Neural progenitor cell (in vitro differentiated cells): ENCODE measurements at regions not wholly inside any gene's neighbourhood (a gene's known extent, or its start where the extent isn't known, plus 50 kb on each side); places are given as distances from the start of the nearest gene placed in this dataset.

ENCODE experiments used
- DNase-seq: peaks from one replicate; pipeline ENCODE4 v3.0.0-alpha.2; 2016; ENCODE audit warnings: low spot score
- H2AFZ ChIP-seq: fragments of 200-600 bp; sonication (generic); replicated peaks from 2 replicates; pipeline ENCODE4 v1.6.1; 2016; ENCODE audit warnings: antibody characterized with exemption
- H3F3A ChIP-seq: fragments of 200-600 bp; sonication (generic); 2 replicates; pipeline ENCODE4 v1.6.1; 2016; ENCODE audit warnings: antibody characterized with exemption, low read depth
- H3K27ac ChIP-seq: fragments of 200-600 bp; sonication (generic); 2 replicates; pipeline ENCODE4 v1.5.1; 2016; ENCODE audit warnings: mild to moderate bottlenecking
- H3K27me3 ChIP-seq: fragments of 200-600 bp; sonication (generic); 2 replicates; pipeline ENCODE4 v1.6.1; 2016; ENCODE audit warnings: mild to moderate bottlenecking, moderate library complexity
- H3K36me3 ChIP-seq: fragments of 200-600 bp; sonication (generic); 2 replicates; pipeline ENCODE4 v1.5.1; 2016
- H3K4me1 ChIP-seq: fragments of 200-600 bp; sonication (generic); 2 replicates; pipeline ENCODE4 v1.6.1; 2016; ENCODE audit warnings: mixed run types
- H3K4me2 ChIP-seq: fragments of 200-600 bp; sonication (generic); 2 replicates; pipeline ENCODE4 v1.6.1; 2016
- H3K4me3 ChIP-seq: fragments of 200-600 bp; sonication (generic); 2 replicates; pipeline ENCODE4 v1.5.1; 2016
- H3K79me2 ChIP-seq: fragments of 200-600 bp; sonication (generic); 2 replicates; pipeline ENCODE4 v1.6.1; 2016; ENCODE audit warnings: low read depth
- H3K9ac ChIP-seq: fragments of 200-600 bp; sonication (generic); 2 replicates; pipeline ENCODE4 v1.6.1; 2016
- H3K9me3 ChIP-seq: fragments of 200-600 bp; sonication (generic); 2 replicates; pipeline ENCODE4 v1.5.1; 2016; ENCODE audit warnings: low read depth
- H4K20me1 ChIP-seq: fragments of 200-600 bp; sonication (generic); 2 replicates; pipeline ENCODE4 v1.6.1; 2016; ENCODE audit warnings: low read depth
- H3K27ac Mint-ChIP-seq: 3 replicates; pipeline ENCODE4 v1.8.0; 2021; ENCODE audit warnings: mixed read lengths
- H3K27me3 Mint-ChIP-seq: 2 replicates; pipeline ENCODE4 v1.8.0; 2022; ENCODE audit warnings: low read depth, mild to moderate bottlenecking, inconsistent platforms, moderate library complexity, mixed read lengths; ENCODE audit not compliant: insufficient read depth
- H3K36me3 Mint-ChIP-seq: 3 replicates; pipeline ENCODE4 v1.8.0; 2021; ENCODE audit warnings: mixed read lengths
- H3K4me1 Mint-ChIP-seq: 3 replicates; pipeline ENCODE4 v1.8.0; 2021; ENCODE audit warnings: mixed read lengths
- H3K4me3 Mint-ChIP-seq: 3 replicates; pipeline ENCODE4 v1.8.0; 2021; ENCODE audit warnings: mild to moderate bottlenecking, moderate library complexity, mixed read lengths
- H3K9me3 Mint-ChIP-seq: 3 replicates; pipeline ENCODE4 v1.8.0; 2020; ENCODE audit warnings: mixed read lengths
- CTCF ChIP-seq: fragments of 200-600 bp; sonication (generic); IDR thresholded peaks from 2 replicates; pipeline ENCODE4 v1.5.1; 2017; ENCODE audit warnings: antibody characterized with exemption, mild to moderate bottlenecking
- EZH2 ChIP-seq: fragments of 200-600 bp; sonication (generic); IDR thresholded peaks from 2 replicates; pipeline ENCODE4 v1.6.1; 2017; ENCODE audit warnings: antibody characterized with exemption, mild to moderate bottlenecking, moderate library complexity
- EZH2phosphoT487 ChIP-seq: fragments of 200-600 bp; sonication (generic); IDR thresholded peaks from 2 replicates; pipeline ENCODE4 v1.6.1; 2017; ENCODE audit warnings: antibody characterized with exemption

GRCh38 chr2:238785528-238785860 lies 62.4 kb upstream of the TWIST2 start:
- Histone ChIP-seq H3K4me3 (no peak overlapping the region), H3F3A (no peaks in the 10 kb centered on the region), H3K27ac (no peak overlapping the region), H3K79me2 (no peaks in the 10 kb centered on the region), H3K4me2 (no peak overlapping the region), H3K9me3 (no peaks in the 10 kb centered on the region), H3K36me3 (no peaks in the 10 kb centered on the region), H2AFZ (no peak overlapping the region), H3K27me3 (no peaks in the 10 kb centered on the region), H3K9ac (no peak overlapping the region), H3K4me1 (no peaks in the 10 kb centered on the region), H4K20me1 (no peaks in the 10 kb centered on the region)
- H3K4me3 Mint-ChIP-seq: no peak overlapping the region
- no peak overlapping the region for H3K27ac Mint-ChIP-seq
- no peak for TF ChIP-seq CTCF
- no peak for TF ChIP-seq EZH2
- no peak for TF ChIP-seq EZH2phosphoT487
- H3K4me1 Mint-ChIP-seq: peaks cover 18% of the 10 kb centered on the region
- no peaks in the 10 kb centered on the region for H3K36me3 Mint-ChIP-seq
- H3K27me3 Mint-ChIP-seq: peaks cover 7% of the 10 kb centered on the region
- no peak for DNase-seq
- peaks cover 11% of the 10 kb centered on the region for H3K9me3 Mint-ChIP-seq

GRCh38 chr2:238786379-238786778 lies 61.5 kb upstream of the TWIST2 start:
- H3F3A ChIP-seq: no peaks in the 10 kb centered on the region
- no peaks in the 10 kb centered on the region for H3K27me3 ChIP-seq
- H3K4me3 ChIP-seq: no peak overlapping the region
- H3K36me3 Mint-ChIP-seq: no peaks in the 10 kb centered on the region
- H3K9me3 ChIP-seq: no peaks in the 10 kb centered on the region
- H3K9ac ChIP-seq: no peak overlapping the region
- peaks cover 26% of the 10 kb centered on the region for H3K4me1 Mint-ChIP-seq
- H3K4me2 ChIP-seq: no peak overlapping the region
- no peak overlapping the region for H3K27ac ChIP-seq
- H3K27ac Mint-ChIP-seq: no peak overlapping the region
- no peaks in the 10 kb centered on the region for H3K36me3 ChIP-seq
- peaks cover 8% of the 10 kb centered on the region for H3K9me3 Mint-ChIP-seq
- no peak for DNase-seq
- no peaks in the 10 kb centered on the region for H4K20me1 ChIP-seq
- TF ChIP-seq CTCF (no peak), EZH2phosphoT487 (no peak), EZH2 (no peak)
- no peak overlapping the region for H3K4me3 Mint-ChIP-seq
- no peaks in the 10 kb centered on the region for H3K79me2 ChIP-seq
- no peaks in the 10 kb centered on the region for H3K4me1 ChIP-seq
- no peak overlapping the region for H2AFZ ChIP-seq
- peaks cover 7% of the 10 kb centered on the region for H3K27me3 Mint-ChIP-seq

- H4K20me1 ChIP-seq: no peaks in the 10 kb centered on the region
- H3K4me1 ChIP-seq: no peaks in the 10 kb centered on the region
- H3K27ac ChIP-seq: no peak overlapping the region
- H3F3A ChIP-seq: no peaks in the 10 kb centered on the region
- DNase-seq: no peak
- no peaks in the 10 kb centered on the region for H3K36me3 Mint-ChIP-seq
- H3K27ac Mint-ChIP-seq: no peak overlapping the region
- H3K4me2 ChIP-seq: no peak overlapping the region
- no peaks in the 10 kb centered on the region for H3K27me3 ChIP-seq
- H2AFZ ChIP-seq: no peak overlapping the region
- no peak for TF ChIP-seq CTCF
- TF ChIP-seq EZH2phosphoT487: no peak
- TF ChIP-seq EZH2: no peak
- H3K4me3 Mint-ChIP-seq: no peak overlapping the region
- H3K9me3 ChIP-seq: no peaks in the 10 kb centered on the region
- H3K36me3 ChIP-seq: no peaks in the 10 kb centered on the region
- H3K4me1 Mint-ChIP-seq: peaks cover 28% of the 10 kb centered on the region
- H3K27me3 Mint-ChIP-seq: peaks cover 7% of the 10 kb centered on the region
- H3K9me3 Mint-ChIP-seq: peaks cover 6% of the 10 kb centered on the region
- H3K4me3 ChIP-seq: no peak overlapping the region
- H3K79me2 ChIP-seq: no peaks in the 10 kb centered on the region
- no peak overlapping the region for H3K9ac ChIP-seq
Measured at GRCh38 chr2:238786792-238787490, 60.9 kb upstream of the TWIST2 start.
